LNCaP clone FGC (cell line): ENCODE measurements at regions not wholly inside any gene's neighbourhood (a gene's known extent, or its start where the extent isn't known, plus 50 kb on each side); places are given as distances from the start of the nearest gene placed in this dataset.

Source experiments
- DNase-seq: peaks from one replicate; pipeline ENCODE4 v3.0.0-alpha.2; 2011; ENCODE audit warnings: low read depth
- H3K4me3 ChIP-seq: 2 replicates; pipeline ENCODE4 v1.5.1; 2011; ENCODE audit warnings: mild to moderate bottlenecking, low read depth, low read length, control low read depth
- TF ChIP-seq, protein P1 (sequence below): IDR thresholded peaks from 2 replicates; pipeline ENCODE4 v1.5.1; 2012; ENCODE audit warnings: mild to moderate bottlenecking; ENCODE audit not compliant: control insufficient read depth, insufficient read depth; ENCODE audit errors: extremely low read depth

DNA sequence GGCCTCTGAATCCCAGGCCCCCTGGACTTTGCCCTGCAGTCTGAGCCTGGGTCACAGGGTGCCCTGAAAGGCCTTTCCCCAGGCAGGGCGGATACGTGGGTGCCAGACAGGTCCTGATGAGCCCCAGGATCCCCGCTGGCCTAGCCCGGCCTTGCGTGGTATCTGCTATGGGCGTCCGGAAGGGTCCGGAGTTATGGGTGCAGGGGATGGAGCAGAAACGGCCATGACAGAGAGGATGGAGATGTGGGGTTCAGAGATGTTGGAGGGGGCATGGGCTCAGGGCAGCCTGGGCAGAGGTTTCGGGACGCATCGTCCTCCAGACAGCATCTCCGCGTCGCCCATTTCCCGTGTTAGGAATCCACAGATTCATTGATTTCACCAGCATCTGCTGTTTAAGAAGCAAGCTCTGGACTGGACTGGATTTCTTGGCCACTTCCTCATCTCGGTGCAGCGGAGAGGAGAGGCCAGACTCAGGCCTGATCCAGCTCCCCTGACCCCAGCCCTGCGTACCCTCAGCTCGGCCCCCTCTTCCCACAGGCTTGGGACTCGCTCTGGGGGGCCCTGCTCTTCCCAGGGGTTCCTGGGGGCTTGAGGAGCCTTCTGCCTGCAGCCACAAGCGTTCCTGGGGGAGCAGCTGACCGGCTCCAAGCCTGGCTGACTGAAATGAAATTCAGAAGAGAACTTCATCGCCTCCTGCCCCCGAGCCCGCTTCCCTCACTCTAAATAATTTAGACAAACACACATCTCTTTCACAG is 86.9 kb upstream of the ADRA2C start:
- TF ChIP-seq, protein P1, sequence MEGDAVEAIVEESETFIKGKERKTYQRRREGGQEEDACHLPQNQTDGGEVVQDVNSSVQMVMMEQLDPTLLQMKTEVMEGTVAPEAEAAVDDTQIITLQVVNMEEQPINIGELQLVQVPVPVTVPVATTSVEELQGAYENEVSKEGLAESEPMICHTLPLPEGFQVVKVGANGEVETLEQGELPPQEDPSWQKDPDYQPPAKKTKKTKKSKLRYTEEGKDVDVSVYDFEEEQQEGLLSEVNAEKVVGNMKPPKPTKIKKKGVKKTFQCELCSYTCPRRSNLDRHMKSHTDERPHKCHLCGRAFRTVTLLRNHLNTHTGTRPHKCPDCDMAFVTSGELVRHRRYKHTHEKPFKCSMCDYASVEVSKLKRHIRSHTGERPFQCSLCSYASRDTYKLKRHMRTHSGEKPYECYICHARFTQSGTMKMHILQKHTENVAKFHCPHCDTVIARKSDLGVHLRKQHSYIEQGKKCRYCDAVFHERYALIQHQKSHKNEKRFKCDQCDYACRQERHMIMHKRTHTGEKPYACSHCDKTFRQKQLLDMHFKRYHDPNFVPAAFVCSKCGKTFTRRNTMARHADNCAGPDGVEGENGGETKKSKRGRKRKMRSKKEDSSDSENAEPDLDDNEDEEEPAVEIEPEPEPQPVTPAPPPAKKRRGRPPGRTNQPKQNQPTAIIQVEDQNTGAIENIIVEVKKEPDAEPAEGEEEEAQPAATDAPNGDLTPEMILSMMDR: no peak
- no peak for DNase-seq
- H3K4me3 ChIP-seq: no peak overlapping the region

DNA sequence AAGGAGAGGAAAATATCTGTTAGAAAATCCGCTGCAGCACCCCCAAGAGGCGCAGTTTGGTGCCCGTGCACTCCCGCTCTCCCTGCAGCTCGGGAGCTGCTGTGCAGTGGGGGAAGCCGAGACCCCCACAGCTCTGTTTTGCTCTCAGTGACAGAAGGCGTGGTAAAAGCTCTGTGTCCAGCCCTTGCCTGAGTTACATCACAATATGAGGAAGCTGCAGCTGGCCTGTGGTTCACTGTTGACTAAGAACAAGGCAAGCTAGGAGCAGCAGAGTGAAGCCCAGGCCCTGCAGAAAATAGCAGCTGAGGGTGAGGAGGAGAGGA is 88.5 kb upstream of the ADRA2C start:
- no peak for DNase-seq

DNA sequence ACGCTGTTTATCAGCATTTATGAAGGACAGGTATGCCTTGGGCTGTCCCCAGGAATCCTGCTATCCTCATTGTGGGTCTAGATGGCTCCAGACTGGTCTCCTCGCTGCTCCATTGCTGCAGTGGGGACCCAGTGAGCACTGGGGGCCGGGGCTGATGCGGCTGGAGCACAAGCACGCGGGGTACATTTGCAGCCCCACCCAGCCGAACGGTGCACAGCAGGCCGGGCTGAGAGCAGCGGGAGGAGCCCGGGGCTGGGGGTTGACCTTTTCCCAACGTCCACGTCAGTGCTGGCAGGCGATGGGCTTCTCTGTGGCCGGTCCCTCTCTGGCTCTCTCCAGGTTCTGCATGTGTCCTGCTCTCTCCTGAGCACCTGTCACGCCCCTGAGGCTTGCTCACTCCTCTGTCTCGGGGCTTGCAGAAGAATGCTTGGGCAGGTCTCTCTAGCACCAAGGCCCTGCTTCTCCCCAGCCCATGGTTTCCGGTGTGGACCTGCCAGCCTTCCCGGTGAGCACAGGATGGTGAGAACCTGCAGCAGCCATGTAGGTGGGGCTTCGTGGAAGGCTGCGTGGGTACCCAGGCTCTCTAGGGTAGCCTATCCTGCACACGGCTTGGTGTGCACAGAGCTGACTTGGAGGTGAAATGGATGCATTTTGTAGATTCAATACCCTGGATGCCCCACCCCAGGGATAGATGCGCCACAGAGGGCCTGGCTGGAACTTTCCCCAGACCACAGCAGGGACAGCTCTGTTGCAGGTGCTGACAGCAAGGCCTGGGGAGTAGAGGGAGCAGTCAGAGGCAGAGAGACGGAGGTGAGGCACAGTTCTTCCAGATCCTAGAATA is 89.1 kb upstream of the ADRA2C start:
- DNase-seq: no peak
- no peak overlapping the region for H3K4me3 ChIP-seq
- TF ChIP-seq, protein P1: no peak

More for the DNA sequence above, 88.5 kb upstream of the ADRA2C start:
- H3K4me3 ChIP-seq: no peak overlapping the region
- TF ChIP-seq, protein P1: no peak

DNA sequence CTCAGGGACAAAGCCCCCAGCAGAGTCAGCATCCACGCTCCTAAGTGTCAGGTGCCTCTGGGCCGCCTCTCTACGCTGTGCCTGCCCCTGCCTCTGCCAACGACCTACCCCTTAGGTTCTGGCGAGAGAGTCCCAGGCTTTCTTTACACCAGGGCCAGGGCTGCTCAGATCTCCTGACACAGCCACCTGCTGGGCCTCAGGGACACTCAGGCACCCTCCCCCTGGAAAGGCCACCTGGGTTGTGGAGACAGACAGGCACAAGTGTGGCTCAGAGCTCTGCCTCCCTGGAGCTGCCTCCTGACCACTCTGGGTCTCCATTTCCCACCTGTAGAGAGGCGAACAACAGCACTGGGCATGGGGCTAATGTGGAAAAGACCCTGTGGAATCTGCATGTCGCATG is 90.0 kb upstream of the ADRA2C start:
- no peak overlapping the region for H3K4me3 ChIP-seq
- DNase-seq: no peak
- TF ChIP-seq, protein P1: no peak

DNA sequence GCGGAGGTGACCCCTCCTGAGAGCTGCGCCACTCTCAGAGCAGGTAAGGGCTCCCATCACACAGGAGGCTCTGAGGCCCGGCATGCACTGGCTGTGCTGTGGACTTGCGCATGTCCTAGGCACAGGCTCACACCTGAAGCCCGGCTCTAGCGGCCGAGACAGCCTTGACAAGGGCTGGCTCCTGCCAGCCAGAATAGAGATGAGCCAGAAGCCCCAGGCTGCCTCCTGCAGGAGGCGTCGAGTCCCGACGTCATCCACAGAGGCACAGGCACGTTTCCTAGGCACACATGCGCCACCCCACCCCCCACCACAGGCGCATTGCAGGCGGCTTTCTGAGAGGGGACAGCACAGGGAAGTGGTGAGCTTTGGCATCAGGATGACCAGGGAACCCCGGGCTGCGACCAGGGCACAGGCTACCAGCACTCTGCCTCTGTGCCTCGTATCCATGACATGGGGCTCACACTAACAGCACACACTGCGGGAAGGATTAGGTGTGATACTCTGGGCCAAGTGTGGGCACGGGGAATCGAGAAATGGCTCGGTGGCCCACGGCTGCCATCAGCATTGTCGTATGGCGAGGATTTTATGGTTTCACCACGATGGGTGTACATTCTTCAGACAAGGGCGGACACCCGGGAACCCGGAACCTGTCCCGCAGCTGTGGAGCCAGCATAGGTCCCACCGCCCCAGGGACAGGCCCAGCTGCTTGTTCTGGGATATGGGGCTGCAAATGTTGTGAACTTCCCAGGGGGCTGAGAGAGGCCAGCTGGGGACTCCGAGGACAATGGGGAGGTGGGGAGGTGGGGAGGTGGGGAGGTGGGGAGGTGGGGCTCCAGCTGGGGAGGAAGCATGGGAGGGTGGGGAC is 90.7 kb upstream of the ADRA2C start:
- DNase-seq: no peak
- no peak overlapping the region for H3K4me3 ChIP-seq
- TF ChIP-seq, protein P1: no peak

DNA sequence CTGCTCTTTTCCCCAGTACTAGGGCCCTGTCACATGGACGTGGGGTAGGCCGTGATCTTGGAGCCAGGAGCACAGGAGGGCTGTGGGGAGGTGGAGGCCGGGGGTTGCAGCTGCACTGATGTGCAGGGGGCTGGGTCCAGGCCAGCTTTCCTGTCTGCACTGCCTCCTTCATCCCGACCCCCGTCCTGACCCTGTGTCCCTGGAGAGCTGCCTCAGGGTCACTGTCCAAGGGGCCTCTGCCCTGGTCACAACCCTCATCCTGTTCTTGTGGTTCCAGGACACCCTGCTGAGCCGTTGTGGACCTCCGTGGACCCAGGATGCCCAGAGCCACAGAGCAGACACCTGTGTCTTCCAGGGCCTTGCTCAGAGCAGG is 91.7 kb upstream of the ADRA2C start:
- TF ChIP-seq, protein P1: no peak

More for the DNA sequence above, 91.7 kb upstream of the ADRA2C start:
- no peak for DNase-seq
- H3K4me3 ChIP-seq: no peak overlapping the region
